ENCODE measurements at regions not wholly inside any gene's neighbourhood (a gene's known extent, or its start where the extent isn't known, plus 50 kb on each side); places are given as distances from the start of the nearest gene placed in this dataset.

DNA sequence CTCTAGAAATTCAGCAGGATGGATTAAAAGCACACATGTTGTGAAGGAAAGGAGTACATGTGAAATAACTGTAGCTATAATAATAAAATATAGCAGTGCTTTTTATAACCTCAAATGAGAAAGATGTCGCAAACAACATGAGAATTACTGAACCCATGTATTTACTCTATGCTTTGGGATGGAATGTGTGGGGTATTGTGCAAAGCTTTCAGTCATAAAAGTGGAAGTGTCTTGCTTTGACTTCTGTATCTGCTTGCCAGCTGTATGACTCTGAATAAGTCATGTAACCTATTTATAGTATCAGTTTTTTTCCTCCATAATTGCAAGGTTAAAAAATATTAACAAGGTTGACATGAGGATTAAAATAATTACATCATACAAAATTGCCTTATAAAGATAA is 519.3 kb upstream of the CADM2 start:
- no peaks in the 10 kb centered on the region for H3K27me3 ChIP-seq (ENCODE audit: control insufficient read depth in 3 of 3, insufficient read depth in 3 of 3, low read length in 2 of 3)
- TF ChIP-seq, protein P1, sequence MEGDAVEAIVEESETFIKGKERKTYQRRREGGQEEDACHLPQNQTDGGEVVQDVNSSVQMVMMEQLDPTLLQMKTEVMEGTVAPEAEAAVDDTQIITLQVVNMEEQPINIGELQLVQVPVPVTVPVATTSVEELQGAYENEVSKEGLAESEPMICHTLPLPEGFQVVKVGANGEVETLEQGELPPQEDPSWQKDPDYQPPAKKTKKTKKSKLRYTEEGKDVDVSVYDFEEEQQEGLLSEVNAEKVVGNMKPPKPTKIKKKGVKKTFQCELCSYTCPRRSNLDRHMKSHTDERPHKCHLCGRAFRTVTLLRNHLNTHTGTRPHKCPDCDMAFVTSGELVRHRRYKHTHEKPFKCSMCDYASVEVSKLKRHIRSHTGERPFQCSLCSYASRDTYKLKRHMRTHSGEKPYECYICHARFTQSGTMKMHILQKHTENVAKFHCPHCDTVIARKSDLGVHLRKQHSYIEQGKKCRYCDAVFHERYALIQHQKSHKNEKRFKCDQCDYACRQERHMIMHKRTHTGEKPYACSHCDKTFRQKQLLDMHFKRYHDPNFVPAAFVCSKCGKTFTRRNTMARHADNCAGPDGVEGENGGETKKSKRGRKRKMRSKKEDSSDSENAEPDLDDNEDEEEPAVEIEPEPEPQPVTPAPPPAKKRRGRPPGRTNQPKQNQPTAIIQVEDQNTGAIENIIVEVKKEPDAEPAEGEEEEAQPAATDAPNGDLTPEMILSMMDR (IDR thresholded peaks at IDR 0.05; ENCODE audit: control extremely low read depth, extremely low read depth) = no peak
- H3K9ac ChIP-seq (ENCODE audit: insufficient read depth in 1 of 2, low read length in 2 of 2) = no peak overlapping the region
- H3K36me3 ChIP-seq (ENCODE audit: control insufficient read depth in 4 of 4, insufficient read depth in 4 of 4, low read length in 4 of 4) = no peaks in the 10 kb centered on the region
- no peaks in the 10 kb centered on the region for H3K4me1 ChIP-seq (ENCODE audit: control insufficient read depth in 5 of 5, insufficient read depth in 5 of 5, low read length in 5 of 5)
- H3K4me3 ChIP-seq = no peak overlapping the region
- DNase-seq (no peak), ATAC-seq (ENCODE audit: insufficient read depth, low FRiP score) (no peak)
- WGBS, 2 donors = 94 to 95% methylated on average over 1 of the region's 1 CpG
- no peaks in the 10 kb centered on the region for H3K9me3 ChIP-seq (ENCODE audit: control insufficient read depth in 4 of 4, insufficient read depth in 3 of 4, low read length in 3 of 4)
- no peak overlapping the region for H3K27ac ChIP-seq (ENCODE audit: low read depth in 1 of 2, low read length in 1 of 2)

DNA sequence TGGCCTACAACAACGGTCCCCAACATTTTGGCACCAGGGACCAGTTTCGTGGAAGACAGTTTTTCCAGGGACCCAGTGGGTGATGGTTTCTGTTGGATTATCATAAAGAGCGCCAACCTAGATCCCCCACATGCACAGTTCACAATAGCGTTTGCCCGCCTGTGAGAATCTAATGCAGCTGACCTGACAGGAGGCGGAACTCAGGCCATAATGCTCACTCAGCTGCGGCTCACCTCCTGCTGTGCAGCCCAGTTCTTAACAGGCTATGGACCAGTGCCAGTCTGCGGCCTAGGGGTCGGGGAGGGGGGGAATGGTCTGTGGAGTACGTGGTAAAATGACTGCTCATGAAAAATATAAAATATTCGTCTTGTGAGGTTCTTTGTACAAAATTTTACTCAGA is 518.5 kb upstream of the CADM2 start:
- no peaks in the 10 kb centered on the region for H3K27me3 ChIP-seq (ENCODE audit: control insufficient read depth in 3 of 3, insufficient read depth in 3 of 3, low read length in 2 of 3)
- no peaks in the 10 kb centered on the region for H3K36me3 ChIP-seq (ENCODE audit: control insufficient read depth in 4 of 4, insufficient read depth in 4 of 4, low read length in 4 of 4)
- no peak for ATAC-seq (ENCODE audit: insufficient read depth, low FRiP score)
- TF ChIP-seq, protein P1 (IDR thresholded peaks at IDR 0.05; ENCODE audit: control extremely low read depth, extremely low read depth) = no peak
- WGBS, 2 donors = 78 to 82% methylated on average over 11 of the region's 11 CpGs
- H3K4me1 ChIP-seq (ENCODE audit: control insufficient read depth in 5 of 5, insufficient read depth in 5 of 5, low read length in 5 of 5) = no peaks in the 10 kb centered on the region
- no peak overlapping the region for H3K27ac ChIP-seq (ENCODE audit: low read depth in 1 of 2, low read length in 1 of 2)
- DNase-seq = no peak
- no peak overlapping the region for H3K9ac ChIP-seq (ENCODE audit: insufficient read depth in 1 of 2, low read length in 2 of 2)
- no peak overlapping the region for H3K4me3 ChIP-seq
- H3K9me3 ChIP-seq (ENCODE audit: control insufficient read depth in 4 of 4, insufficient read depth in 3 of 4, low read length in 3 of 4) = no peaks in the 10 kb centered on the region

DNA sequence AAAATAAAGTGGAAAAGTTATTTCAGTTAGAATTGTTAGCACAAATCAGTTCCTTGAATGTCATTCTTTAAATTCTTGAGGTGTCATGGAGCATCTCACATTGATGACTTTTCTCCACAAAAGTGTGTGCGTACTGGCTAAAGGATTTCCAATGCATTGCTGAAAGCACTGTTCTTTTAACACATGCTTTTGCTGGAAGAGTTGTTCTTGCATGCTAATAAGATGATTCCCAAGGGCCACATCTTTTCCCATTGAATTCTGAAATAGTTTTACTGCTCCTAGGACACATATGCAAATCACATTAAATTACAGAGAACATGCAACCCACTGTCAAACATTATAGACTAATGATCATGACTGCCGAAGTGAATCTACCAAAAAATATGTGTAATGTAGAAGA is 516.3 kb upstream of the CADM2 start:
- Histone ChIP-seq H3K4me1 (ENCODE audit: control insufficient read depth in 5 of 5, insufficient read depth in 5 of 5, low read length in 5 of 5) (no peaks in the 10 kb centered on the region), H3K9me3 (ENCODE audit: control insufficient read depth in 4 of 4, insufficient read depth in 3 of 4, low read length in 3 of 4) (no peaks in the 10 kb centered on the region), H3K27me3 (ENCODE audit: control insufficient read depth in 3 of 3, insufficient read depth in 3 of 3, low read length in 2 of 3) (no peaks in the 10 kb centered on the region), H3K9ac (ENCODE audit: insufficient read depth in 1 of 2, low read length in 2 of 2) (no peak overlapping the region), H3K27ac (ENCODE audit: low read depth in 1 of 2, low read length in 1 of 2) (no peak overlapping the region), H3K4me3 (no peak overlapping the region), H3K36me3 (ENCODE audit: control insufficient read depth in 4 of 4, insufficient read depth in 4 of 4, low read length in 4 of 4) (no peaks in the 10 kb centered on the region)
- WGBS, 2 donors = 85 to 88% methylated on average over 2 of the region's 2 CpGs
- ATAC-seq (ENCODE audit: insufficient read depth, low FRiP score) (no peak), DNase-seq (no peak)
- TF ChIP-seq, protein P1 (IDR thresholded peaks at IDR 0.05; ENCODE audit: control extremely low read depth, extremely low read depth) = no peak

DNA sequence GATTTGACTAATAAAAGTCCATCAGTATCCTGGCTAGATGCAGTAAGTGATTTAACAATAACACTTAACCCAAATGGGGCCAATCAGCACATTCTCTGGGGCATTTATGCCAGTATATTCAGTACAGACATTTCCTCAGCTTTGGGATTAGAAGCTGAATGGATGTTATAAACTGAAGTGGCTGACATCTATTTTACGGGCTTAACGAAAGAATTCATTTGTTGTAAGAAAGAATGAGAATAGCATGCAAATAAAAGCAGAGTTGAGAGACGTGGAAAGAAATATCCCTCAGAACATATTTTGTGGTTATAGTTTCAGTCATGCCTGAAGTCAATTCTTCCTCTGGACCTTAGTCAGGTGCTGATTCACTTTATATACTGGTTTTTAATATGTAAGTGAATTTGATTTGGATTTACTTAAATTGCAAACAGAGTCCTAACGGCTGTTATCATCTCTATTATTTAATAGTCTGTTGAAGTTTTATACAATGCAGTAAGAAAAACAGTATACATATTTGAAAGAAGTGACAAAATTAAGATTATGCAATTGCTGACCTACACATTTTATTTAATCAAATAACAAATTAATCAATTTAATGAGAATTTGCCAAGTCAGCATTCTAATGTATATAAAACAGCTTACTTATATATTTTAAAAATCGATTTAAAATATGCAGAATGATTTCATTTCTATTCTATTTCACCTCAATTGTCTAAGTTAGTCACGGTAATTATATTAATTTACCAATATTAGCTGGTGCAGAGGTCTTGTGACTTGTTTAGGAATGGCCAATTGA is 513.9 kb upstream of the CADM2 start:
- Histone ChIP-seq H3K9me3 (ENCODE audit: control insufficient read depth in 4 of 4, insufficient read depth in 3 of 4, low read length in 3 of 4) (no peaks in the 10 kb centered on the region), H3K27me3 (ENCODE audit: control insufficient read depth in 3 of 3, insufficient read depth in 3 of 3, low read length in 2 of 3) (no peaks in the 10 kb centered on the region), H3K4me3 (no peak overlapping the region), H3K4me1 (ENCODE audit: control insufficient read depth in 5 of 5, insufficient read depth in 5 of 5, low read length in 5 of 5) (no peaks in the 10 kb centered on the region), H3K27ac (ENCODE audit: low read depth in 1 of 2, low read length in 1 of 2) (no peak overlapping the region), H3K9ac (ENCODE audit: insufficient read depth in 1 of 2, low read length in 2 of 2) (no peak overlapping the region), H3K36me3 (ENCODE audit: control insufficient read depth in 4 of 4, insufficient read depth in 4 of 4, low read length in 4 of 4) (no peaks in the 10 kb centered on the region)
- ATAC-seq (ENCODE audit: insufficient read depth, low FRiP score) (no peak), DNase-seq (no peak)
- TF ChIP-seq, protein P1 (IDR thresholded peaks at IDR 0.05; ENCODE audit: control extremely low read depth, extremely low read depth) = no peak
- WGBS, 2 donors = 64 to 78% methylated on average over 6 of the region's 6 CpGs

Data from lung (tissue), 11 donors.